ENCODE measurements at regions not wholly inside any gene's neighbourhood (a gene's known extent, or its start where the extent isn't known, plus 50 kb on each side); places are given as distances from the start of the nearest gene placed in this dataset.

DNA sequence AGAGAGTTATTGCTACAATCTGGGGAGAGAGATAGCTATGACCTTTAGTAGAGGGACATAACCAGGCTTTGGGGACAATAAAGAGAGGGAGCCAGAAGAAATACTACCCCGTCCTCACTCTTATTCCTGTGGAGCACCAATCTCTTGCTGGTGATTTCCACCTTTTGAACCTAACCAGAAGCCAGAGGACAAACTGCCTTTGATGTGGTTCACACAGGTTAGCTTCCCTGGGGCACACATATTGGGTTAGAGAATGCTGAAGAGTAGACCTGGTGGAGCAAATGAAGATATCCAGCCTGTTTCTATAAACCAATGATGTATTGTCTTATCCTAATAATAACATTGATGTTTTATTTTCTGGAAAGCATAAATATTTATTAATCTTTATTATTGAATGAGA, 399.3 kb downstream of the HTR7 start:
- Mint-ChIP-seq H3K36me3 (ENCODE audit: insufficient read depth) (no peaks in the 10 kb centered on the region), H3K9me3 (ENCODE audit: low read depth) (no peaks in the 10 kb centered on the region), H3K27ac (no peak overlapping the region), H3K4me3 (ENCODE audit: low read depth) (no peak overlapping the region), H3K4me1 (ENCODE audit: low read depth) (peaks cover 3% of the 10 kb centered on the region), H3K27me3 (no peaks in the 10 kb centered on the region)
- TF ChIP-seq, protein P1, sequence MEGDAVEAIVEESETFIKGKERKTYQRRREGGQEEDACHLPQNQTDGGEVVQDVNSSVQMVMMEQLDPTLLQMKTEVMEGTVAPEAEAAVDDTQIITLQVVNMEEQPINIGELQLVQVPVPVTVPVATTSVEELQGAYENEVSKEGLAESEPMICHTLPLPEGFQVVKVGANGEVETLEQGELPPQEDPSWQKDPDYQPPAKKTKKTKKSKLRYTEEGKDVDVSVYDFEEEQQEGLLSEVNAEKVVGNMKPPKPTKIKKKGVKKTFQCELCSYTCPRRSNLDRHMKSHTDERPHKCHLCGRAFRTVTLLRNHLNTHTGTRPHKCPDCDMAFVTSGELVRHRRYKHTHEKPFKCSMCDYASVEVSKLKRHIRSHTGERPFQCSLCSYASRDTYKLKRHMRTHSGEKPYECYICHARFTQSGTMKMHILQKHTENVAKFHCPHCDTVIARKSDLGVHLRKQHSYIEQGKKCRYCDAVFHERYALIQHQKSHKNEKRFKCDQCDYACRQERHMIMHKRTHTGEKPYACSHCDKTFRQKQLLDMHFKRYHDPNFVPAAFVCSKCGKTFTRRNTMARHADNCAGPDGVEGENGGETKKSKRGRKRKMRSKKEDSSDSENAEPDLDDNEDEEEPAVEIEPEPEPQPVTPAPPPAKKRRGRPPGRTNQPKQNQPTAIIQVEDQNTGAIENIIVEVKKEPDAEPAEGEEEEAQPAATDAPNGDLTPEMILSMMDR (IDR thresholded peaks at IDR 0.05; ENCODE audit: unreplicated experiment): no peak
- DNase-seq (ENCODE audit: low spot score, unreplicated experiment): no peak

DNA sequence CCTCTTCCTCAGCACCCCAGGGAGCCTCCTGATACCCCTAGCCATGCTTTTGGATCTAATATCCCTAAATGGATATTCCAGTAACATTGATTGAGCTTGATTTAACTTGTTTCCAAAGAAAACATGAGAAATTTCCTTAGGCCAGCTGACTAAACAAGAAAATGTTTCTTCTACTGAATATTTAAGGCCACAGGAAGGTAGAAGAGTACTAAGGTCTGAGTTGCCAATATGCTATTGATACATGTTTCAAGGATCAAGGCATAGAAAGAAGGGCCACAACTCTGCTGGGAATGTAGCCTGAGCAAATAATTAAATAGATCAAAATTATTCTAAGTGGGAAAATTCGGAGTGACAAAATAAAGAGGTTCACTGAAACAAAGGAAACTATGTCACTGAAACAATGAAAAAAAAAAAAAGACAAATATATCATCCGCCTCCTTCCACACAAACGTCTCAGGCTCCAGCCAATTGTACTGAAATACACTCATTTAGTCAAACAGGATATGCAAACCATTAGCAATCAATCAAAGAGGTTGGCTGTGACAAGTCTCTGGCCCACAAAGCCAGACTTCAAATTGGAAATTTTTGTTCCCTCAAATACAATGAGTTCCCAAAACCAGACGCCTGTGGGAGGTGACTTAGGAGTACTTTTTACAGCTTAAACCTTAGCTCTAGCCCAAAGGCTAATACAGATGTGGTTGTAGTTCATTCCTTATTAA, 396.2 kb downstream of the HTR7 start:
- peaks cover 3% of the 10 kb centered on the region for H3K4me1 Mint-ChIP-seq (ENCODE audit: low read depth)
- TF ChIP-seq, protein P1 (IDR thresholded peaks at IDR 0.05; ENCODE audit: unreplicated experiment): no peak
- H3K27ac Mint-ChIP-seq: no peak overlapping the region
- H3K27me3 Mint-ChIP-seq: no peaks in the 10 kb centered on the region
- no peak for DNase-seq (ENCODE audit: low spot score, unreplicated experiment)
- H3K36me3 Mint-ChIP-seq (ENCODE audit: insufficient read depth): no peaks in the 10 kb centered on the region
- no peaks in the 10 kb centered on the region for H3K9me3 Mint-ChIP-seq (ENCODE audit: low read depth)
- H3K4me3 Mint-ChIP-seq (ENCODE audit: low read depth): no peak overlapping the region

DNA sequence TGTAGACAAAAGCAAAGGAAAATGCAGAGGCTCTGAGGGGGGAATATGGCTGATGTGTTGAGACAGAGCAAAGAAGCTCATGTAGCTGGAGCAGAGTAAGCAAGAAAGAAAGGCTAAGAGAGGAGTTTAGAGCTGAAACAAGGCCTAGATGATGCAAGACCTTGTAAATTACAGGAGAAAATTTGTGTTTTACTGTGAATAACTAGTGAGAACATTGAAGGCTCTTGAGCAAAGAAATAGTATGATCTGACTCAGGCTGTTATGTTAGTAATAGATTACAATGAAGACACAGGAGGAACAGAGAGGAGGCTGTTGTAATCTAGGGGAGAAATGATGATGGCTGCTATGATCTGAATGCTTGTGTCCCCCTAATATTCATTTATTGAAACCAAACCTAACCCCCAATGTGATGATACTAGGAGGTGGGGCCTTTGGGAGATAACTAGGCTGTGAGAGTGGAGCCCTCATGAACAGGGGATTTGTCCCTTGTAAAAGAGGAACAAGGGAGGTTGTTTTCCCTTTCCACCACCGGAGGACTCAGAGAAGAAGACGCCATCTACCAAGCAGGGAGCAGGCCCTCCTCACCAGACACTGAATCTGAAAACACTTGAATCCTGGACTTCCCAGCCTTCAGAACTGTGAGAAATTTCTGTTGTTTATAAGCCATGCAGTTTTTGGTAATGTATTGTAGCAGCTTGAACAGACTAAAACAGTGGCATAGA, 394.9 kb downstream of the HTR7 start:
- no peaks in the 10 kb centered on the region for H3K36me3 Mint-ChIP-seq (ENCODE audit: insufficient read depth)
- no peak overlapping the region for H3K4me3 Mint-ChIP-seq (ENCODE audit: low read depth)
- no peak for DNase-seq (ENCODE audit: low spot score, unreplicated experiment)
- TF ChIP-seq, protein P1 (IDR thresholded peaks at IDR 0.05; ENCODE audit: unreplicated experiment): no peak
- H3K27ac Mint-ChIP-seq: no peak overlapping the region
- no peaks in the 10 kb centered on the region for H3K27me3 Mint-ChIP-seq
- no peaks in the 10 kb centered on the region for H3K9me3 Mint-ChIP-seq (ENCODE audit: low read depth)
- peaks cover 3% of the 10 kb centered on the region for H3K4me1 Mint-ChIP-seq (ENCODE audit: low read depth)

DNA sequence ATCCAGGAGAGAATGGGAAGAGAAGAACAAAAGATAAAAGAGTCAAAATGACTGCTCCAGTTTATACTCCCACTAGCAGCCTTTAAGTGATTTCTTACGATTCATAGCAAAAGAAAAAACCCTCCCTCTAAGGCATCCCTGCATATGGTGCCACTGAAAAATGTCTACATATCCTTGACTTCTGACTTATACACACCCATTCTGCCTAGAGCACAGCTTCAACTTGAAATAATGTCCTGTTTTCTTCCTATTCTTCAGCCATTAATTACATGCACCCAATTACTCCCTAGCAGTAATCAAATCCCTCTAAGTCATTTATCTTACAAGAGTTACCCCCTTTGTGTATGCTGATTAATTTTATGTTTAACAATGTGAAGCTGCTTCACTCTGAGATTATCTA, 393.5 kb downstream of the HTR7 start:
- TF ChIP-seq, protein P1 (IDR thresholded peaks at IDR 0.05; ENCODE audit: unreplicated experiment): no peak
- Mint-ChIP-seq H3K27me3 (no peaks in the 10 kb centered on the region), H3K36me3 (ENCODE audit: insufficient read depth) (no peaks in the 10 kb centered on the region), H3K9me3 (ENCODE audit: low read depth) (no peaks in the 10 kb centered on the region), H3K27ac (no peak overlapping the region), H3K4me3 (ENCODE audit: low read depth) (no peak overlapping the region), H3K4me1 (ENCODE audit: low read depth) (no peaks in the 10 kb centered on the region)
- no peak for DNase-seq (ENCODE audit: low spot score, unreplicated experiment)

DNA sequence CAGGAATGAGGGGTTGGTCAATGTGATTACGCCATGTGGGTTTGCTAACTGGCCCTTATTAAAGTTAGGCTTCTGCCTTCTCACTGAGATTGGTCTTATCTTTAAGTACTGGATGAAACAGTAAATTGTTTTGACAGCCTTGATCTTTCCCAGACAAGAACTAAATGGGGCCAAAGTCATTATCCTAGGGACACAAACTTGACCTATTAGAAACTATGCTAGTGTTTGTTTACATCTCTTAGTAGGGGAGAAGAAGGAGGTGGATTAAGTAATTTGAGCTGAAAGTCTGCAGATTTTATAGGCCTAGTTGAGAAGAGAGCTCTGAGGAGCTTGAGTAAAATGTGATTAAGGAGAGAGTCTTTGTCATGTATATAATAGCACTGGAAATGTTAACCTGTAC, 386.9 kb downstream of the HTR7 start:
- Mint-ChIP-seq H3K4me3 (ENCODE audit: low read depth) (no peak overlapping the region), H3K4me1 (ENCODE audit: low read depth) (no peaks in the 10 kb centered on the region), H3K9me3 (ENCODE audit: low read depth) (no peaks in the 10 kb centered on the region), H3K36me3 (ENCODE audit: insufficient read depth) (no peaks in the 10 kb centered on the region), H3K27me3 (no peaks in the 10 kb centered on the region), H3K27ac (no peak overlapping the region)
- TF ChIP-seq, protein P1 (IDR thresholded peaks at IDR 0.05; ENCODE audit: unreplicated experiment): no peak
- no peak for DNase-seq (ENCODE audit: low spot score, unreplicated experiment)
